Hematopoietic multipotent progenitor cell treated with erythropoietin and hydrocortisone succinate and interleukin-3 and kit ligand, for 15 days (in vitro differentiated cells): ENCODE measurements at regions not wholly inside any gene's neighbourhood (a gene's known extent, or its start where the extent isn't known, plus 50 kb on each side); places are given as distances from the start of the nearest gene placed in this dataset.
"Not testable (repeated sequence)": the region's sequence is repeated elsewhere in the genome, so short reads cannot be mapped to it uniquely, and the experiment has no call there.

Source experiments
- DNase-seq: peaks from one replicate; pipeline ENCODE4 v3.0.0-alpha.2; 2015; ENCODE audit warnings: low spot score

- no peak for DNase-seq
Measured at GRCh38 chr14:34300330-34300729, 161.7 kb downstream of the SPTSSA start.

- no peak for DNase-seq
Measured at GRCh38 chr14:34299360-34299759, 162.7 kb downstream of the SPTSSA start.

- DNase-seq: peak; percentile 27
Measured at GRCh38 chr14:34297786-34298520, 164.1 kb downstream of the SPTSSA start.

- DNase-seq: no peak
Measured at GRCh38 chr14:34283590-34283989, 178.4 kb downstream of the SPTSSA start.

- no peak for DNase-seq
Measured at GRCh38 chr14:34277191-34277590, 184.8 kb downstream of the SPTSSA start.

GRCh38 chr14:34275530-34275929 is 186.5 kb downstream of the SPTSSA start:
- DNase-seq: no peak

GRCh38 chr14:34275078-34275477 is 187.0 kb downstream of the SPTSSA start:
- DNase-seq: no peak

- DNase-seq: not testable (repeated sequence)
Measured at GRCh38 chr14:34273716-34274115, 188.3 kb downstream of the SPTSSA start.

GRCh38 chr14:34270361-34270760 is 191.7 kb downstream of the SPTSSA start:
- DNase-seq: no peak

- DNase-seq: no peak
Measured at GRCh38 chr14:34266344-34266743, 195.7 kb downstream of the SPTSSA start.

- no peak for DNase-seq
Measured at GRCh38 chr14:34262127-34262910, 199.7 kb downstream of the SPTSSA start.

GRCh38 chr14:34259996-34260395 is 202.0 kb downstream of the SPTSSA start:
- DNase-seq: no peak

GRCh38 chr14:34258318-34258717 is 203.7 kb downstream of the SPTSSA start:
- DNase-seq: no peak

- DNase-seq: no peak
Measured at GRCh38 chr14:34257505-34257904, 204.5 kb downstream of the SPTSSA start.

GRCh38 chr14:34256223-34256622 is 205.8 kb downstream of the SPTSSA start:
- no peak for DNase-seq

GRCh38 chr14:34254571-34254970 is 207.5 kb downstream of the SPTSSA start:
- no peak for DNase-seq

GRCh38 chr14:34254031-34254430 is 208.0 kb downstream of the SPTSSA start:
- no peak for DNase-seq

GRCh38 chr14:34252227-34252626 is 209.8 kb downstream of the SPTSSA start:
- no peak for DNase-seq

- DNase-seq: no peak
Measured at GRCh38 chr14:34251662-34252061, 210.4 kb downstream of the SPTSSA start.

GRCh38 chr14:34250959-34251358 is 211.1 kb downstream of the SPTSSA start:
- no peak for DNase-seq

GRCh38 chr14:34247605-34248004 is 214.4 kb downstream of the SPTSSA start:
- DNase-seq: no peak

GRCh38 chr14:34246206-34246605 is 215.8 kb downstream of the SPTSSA start:
- DNase-seq: no peak

- DNase-seq: no peak
Measured at GRCh38 chr14:34243401-34243800, 218.6 kb downstream of the SPTSSA start.

GRCh38 chr14:34243001-34243400 is 219.0 kb downstream of the SPTSSA start:
- DNase-seq: no peak
